H1 (cell line): ENCODE measurements at regions not wholly inside any gene's neighbourhood (a gene's known extent, or its start where the extent isn't known, plus 50 kb on each side); places are given as distances from the start of the nearest gene placed in this dataset.

Experiments
- FOSL1 ChIP-seq: IDR thresholded peaks from 2 replicates; pipeline ENCODE4 v1.6.1; 2011; ENCODE audit warnings: mild to moderate bottlenecking, low read depth, low read length, moderate library complexity; ENCODE audit not compliant: insufficient read depth
- JUN ChIP-seq: IDR thresholded peaks from 2 replicates; pipeline ENCODE4 v1.6.1; 2011; ENCODE audit warnings: low read depth, mild to moderate bottlenecking, improper control_type of control experiment, low read length

GRCh38 chr1:103900005-103900404 lies 150.3 kb downstream of the AMY1C start (continued):
- TF ChIP-seq FOSL1 (no peak), JUN (no peak)
